Muscle layer of duodenum (tissue), 2 donors: ENCODE measurements at regions not wholly inside any gene's neighbourhood (a gene's known extent, or its start where the extent isn't known, plus 50 kb on each side); places are given as distances from the start of the nearest gene placed in this dataset.

Source experiments
- H3K27ac ChIP-seq: one replicate; pipeline ENCODE4 v1.7.0; 2013; ENCODE audit warnings: mild to moderate bottlenecking, low read length
- H3K27me3 ChIP-seq: one replicate; pipeline ENCODE4 v1.7.0; 2013; ENCODE audit warnings: low read depth, mild to moderate bottlenecking, control low read depth, low read length
- H3K36me3 ChIP-seq, 2 donors: one replicate each; pipeline ENCODE4 v1.7.0; 2013; ENCODE audit warnings: low read length in 2 of 2, control low read depth in 1 of 2, mild to moderate bottlenecking in 1 of 2; ENCODE audit not compliant: insufficient read depth in 2 of 2, control insufficient read depth in 1 of 2
- H3K4me1 ChIP-seq, 2 donors: one replicate each; pipeline ENCODE4 v1.7.0; 2013; ENCODE audit warnings: low read length in 2 of 2, mild to moderate bottlenecking in 2 of 2, control low read depth in 1 of 2, moderate library complexity in 1 of 2; ENCODE audit not compliant: insufficient read depth in 2 of 2, control insufficient read depth in 1 of 2
- H3K4me3 ChIP-seq, 2 donors: one replicate each; pipeline ENCODE4 v1.7.0; 2013; ENCODE audit warnings: low read length in 2 of 2, low read depth in 1 of 2, mild to moderate bottlenecking in 1 of 2
- H3K9me3 ChIP-seq, 2 donors: one replicate each; pipeline ENCODE4 v1.7.0; 2013; ENCODE audit warnings: low read length in 2 of 2, control low read depth in 1 of 2, mild to moderate bottlenecking in 1 of 2; ENCODE audit not compliant: control insufficient read depth in 1 of 2
- donor health status: healthy.

GRCh38 chr18:49716035-49716434 lies 97.3 kb downstream of the ACAA2 start:
- Histone ChIP-seq H3K9me3 (no peaks in the 10 kb centered on the region), H3K27ac (no peak overlapping the region), H3K36me3 (no peaks in the 10 kb centered on the region), H3K4me1 (no peaks in the 10 kb centered on the region), H3K27me3 (no peaks in the 10 kb centered on the region), H3K4me3 (no peak overlapping the region)

GRCh38 chr18:49709347-49709690 lies 104.0 kb downstream of the ACAA2 start:
- H3K4me3 ChIP-seq: no peak overlapping the region
- H3K27ac ChIP-seq: no peak overlapping the region
- H3K9me3 ChIP-seq: no peaks in the 10 kb centered on the region
- no peaks in the 10 kb centered on the region for H3K36me3 ChIP-seq
- H3K4me1 ChIP-seq: peaks cover 2% of the 10 kb centered on the region in 2 donors
- no peaks in the 10 kb centered on the region for H3K27me3 ChIP-seq

GRCh38 chr18:49708662-49709346 lies 104.5 kb downstream of the ACAA2 start:
- no peak overlapping the region for H3K4me3 ChIP-seq
- H3K27ac ChIP-seq: no peak overlapping the region
- H3K27me3 ChIP-seq: no peaks in the 10 kb centered on the region
- peaks cover 6 to 7% of the 10 kb centered on the region in 2 donors for H3K4me1 ChIP-seq
- H3K36me3 ChIP-seq: no peaks in the 10 kb centered on the region
- no peaks in the 10 kb centered on the region for H3K9me3 ChIP-seq

GRCh38 chr18:49707599-49707998 lies 105.7 kb downstream of the ACAA2 start:
- Histone ChIP-seq H3K27me3 (no peaks in the 10 kb centered on the region), H3K4me3 (no peak overlapping the region), H3K4me1 (peaks cover 6 to 8% of the 10 kb centered on the region in 2 donors), H3K9me3 (no peaks in the 10 kb centered on the region), H3K27ac (no peak overlapping the region), H3K36me3 (no peaks in the 10 kb centered on the region)

- peaks cover 6 to 8% of the 10 kb centered on the region in 2 donors for H3K4me1 ChIP-seq
- H3K27ac ChIP-seq: no peak overlapping the region
- H3K9me3 ChIP-seq: no peaks in the 10 kb centered on the region
- H3K4me3 ChIP-seq: no peak overlapping the region
- H3K36me3 ChIP-seq: no peaks in the 10 kb centered on the region
- H3K27me3 ChIP-seq: no peaks in the 10 kb centered on the region
Measured at GRCh38 chr18:49704334-49704733, 109.0 kb downstream of the ACAA2 start.

- H3K4me1 ChIP-seq: peaks cover 9 to 20% of the 10 kb centered on the region in 2 donors
- no peak overlapping the region for H3K4me3 ChIP-seq
- no peaks in the 10 kb centered on the region for H3K9me3 ChIP-seq
Measured at GRCh38 chr18:49701190-49701589, 112.1 kb downstream of the ACAA2 start.

GRCh38 chr18:49699303-49699702 lies 114.0 kb downstream of the ACAA2 start:
- H3K4me1 ChIP-seq: peaks cover 7 to 18% of the 10 kb centered on the region in 2 donors
- peaks cover 0 to 3% of the 10 kb centered on the region in 2 donors for H3K9me3 ChIP-seq
- no peaks in the 10 kb centered on the region for H3K27me3 ChIP-seq
- no peaks in the 10 kb centered on the region for H3K36me3 ChIP-seq
- H3K27ac ChIP-seq: no peak overlapping the region
- no peak overlapping the region for H3K4me3 ChIP-seq

More at GRCh38 chr18:49701190-49701589, 112.1 kb downstream of the ACAA2 start:
- Histone ChIP-seq H3K27ac (no peak overlapping the region), H3K27me3 (no peaks in the 10 kb centered on the region), H3K36me3 (no peaks in the 10 kb centered on the region)

GRCh38 chr18:49698525-49699025 lies 114.8 kb downstream of the ACAA2 start:
- Histone ChIP-seq H3K9me3 (peaks cover 0 to 8% of the 10 kb centered on the region in 2 donors), H3K27me3 (no peaks in the 10 kb centered on the region), H3K4me1 (peaks cover 3 to 12% of the 10 kb centered on the region in 2 donors), H3K27ac (no peak overlapping the region), H3K4me3 (no peak overlapping the region), H3K36me3 (no peaks in the 10 kb centered on the region)

GRCh38 chr18:49697757-49698524 lies 115.4 kb downstream of the ACAA2 start:
- Histone ChIP-seq H3K36me3 (no peaks in the 10 kb centered on the region), H3K27ac (no peak overlapping the region), H3K4me3 (no peak overlapping the region), H3K27me3 (no peaks in the 10 kb centered on the region), H3K4me1 (peaks cover 3 to 12% of the 10 kb centered on the region in 2 donors), H3K9me3 (peaks cover 0 to 8% of the 10 kb centered on the region in 2 donors)

GRCh38 chr18:49697049-49697448 lies 116.3 kb downstream of the ACAA2 start:
- Histone ChIP-seq H3K36me3 (no peaks in the 10 kb centered on the region), H3K27me3 (no peaks in the 10 kb centered on the region)

GRCh38 chr18:49694402-49694801 lies 118.9 kb downstream of the ACAA2 start:
- Histone ChIP-seq H3K27ac (no peak overlapping the region), H3K4me1 (peaks cover 3 to 12% of the 10 kb centered on the region in 2 donors), H3K4me3 (no peak overlapping the region), H3K27me3 (no peaks in the 10 kb centered on the region), H3K9me3 (peaks cover 0 to 8% of the 10 kb centered on the region in 2 donors), H3K36me3 (peaks cover 0 to 5% of the 10 kb centered on the region in 2 donors)

More at GRCh38 chr18:49697049-49697448, 116.3 kb downstream of the ACAA2 start:
- peaks cover 0 to 8% of the 10 kb centered on the region in 2 donors for H3K9me3 ChIP-seq
- no peak overlapping the region for H3K27ac ChIP-seq
- H3K4me3 ChIP-seq: no peak overlapping the region
- peaks cover 3 to 12% of the 10 kb centered on the region in 2 donors for H3K4me1 ChIP-seq
